B cell (primary cell): ENCODE measurements at regions not wholly inside any gene's neighbourhood (a gene's known extent, or its start where the extent isn't known, plus 50 kb on each side); places are given as distances from the start of the nearest gene placed in this dataset.

Experiments
- ATAC-seq: fragments of 200-7000 bp; cut with Tn5 transposase; one replicate; pipeline ENCODE4 v1.10.0; 2021; ENCODE audit warnings: low read depth, mild to moderate bottlenecking, moderate number of reproducible peaks, moderate library complexity
- CTCF ChIA-PET: fragments of 350-600 bp; sonication (Branson Sonifier 250); formaldehyde crosslinking; loops from one replicate; lab custom pipeline; 2021; ENCODE audit warnings: antibody characterized with exemption, inconsistent platforms; lab: Charles Lee
- POLR2A ChIA-PET: fragments of 350-600 bp; sonication (Branson Sonifier 250); formaldehyde crosslinking; loops from one replicate; lab custom pipeline; 2021; ENCODE audit warnings: antibody characterized with exemption; lab: Charles Lee
- DNase-seq: peaks from one replicate; pipeline ENCODE4 v3.0.0; 2013
- H2AFZ ChIP-seq: 2 replicates; pipeline ENCODE4 v1.6.1; 2012; ENCODE audit warnings: mild to moderate bottlenecking, low read depth, low read length; ENCODE audit not compliant: insufficient read depth, poor library complexity, severe bottlenecking
- H3K27ac ChIP-seq, 2 donors: 1 replicate in 1 of 2; 2 replicates in 1 of 2; pipeline ENCODE4 v1.5.1; 2012 to 2013; ENCODE audit warnings: low read length in 2 of 2, mild to moderate bottlenecking in 2 of 2, moderate library complexity in 1 of 2
- H3K27me3 ChIP-seq, 4 experiments: fragments of 200-600 bp in 1 of 4; sonication (generic) in 1 of 4; replicated peaks in 1 of 4; 1 replicate in 2 of 4; 2 replicates in 2 of 4; pipeline versions ENCODE4 v1.6.1 to v1.7.0; 2013 to 2016; ENCODE audit warnings: low read length in 3 of 4, mild to moderate bottlenecking in 2 of 4, mixed read lengths in 1 of 4, moderate library complexity in 1 of 4; ENCODE audit not compliant: insufficient read depth in 4 of 4, control insufficient read depth in 3 of 4; ENCODE audit errors: control extremely low read depth in 1 of 4
- H3K36me3 ChIP-seq, 2 experiments: replicated peaks in 1 of 2; 1 replicate in 1 of 2; 2 replicates in 1 of 2; pipeline versions ENCODE4 v1.6.1 to v1.7.1; 2013; ENCODE audit warnings: low read length in 1 of 2; ENCODE audit not compliant: insufficient read depth in 2 of 2, control insufficient read depth in 1 of 2; ENCODE audit errors: control extremely low read depth in 1 of 2, extremely low read depth in 1 of 2
- H3K4me1 ChIP-seq, 2 donors: fragments of 200-600 bp in 1 of 2; sonication (generic) in 1 of 2; 1 replicate in 1 of 2; 2 replicates in 1 of 2; pipeline versions ENCODE4 v1.5.1 to v1.6.1; 2013 to 2017; ENCODE audit warnings: low read length in 2 of 2; ENCODE audit not compliant: control insufficient read depth in 2 of 2, insufficient read depth in 2 of 2
- H3K4me2 ChIP-seq: replicated peaks from 2 replicates; pipeline ENCODE3; 2012; ENCODE audit warnings: mild to moderate bottlenecking, low read depth, low read length; ENCODE audit not compliant: poor library complexity, severe bottlenecking
- H3K4me3 ChIP-seq, 5 experiments: fragments of 200-600 bp in 1 of 5; sonication (generic) in 1 of 5; 1 replicate in 3 of 5; 2 replicates in 2 of 5; pipeline versions ENCODE4 v1.5.1 to v1.7.0; 2011 to 2016; ENCODE audit warnings: low read length in 4 of 5, mild to moderate bottlenecking in 4 of 5, low read depth in 2 of 5, control low read depth in 1 of 5, moderate library complexity in 1 of 5; ENCODE audit not compliant: insufficient read depth in 1 of 5; ENCODE audit errors: control extremely low read depth in 1 of 5, extremely low read depth in 1 of 5
- H3K79me2 ChIP-seq: fragments of 200-600 bp; sonication (generic); one replicate; pipeline ENCODE4 v1.6.0; 2016; ENCODE audit warnings: low read length; ENCODE audit not compliant: control insufficient read depth, insufficient read depth
- H3K9ac ChIP-seq: fragments of 200-600 bp; sonication (generic); 2 replicates; pipeline ENCODE4 v1.6.1; 2017; ENCODE audit warnings: mild to moderate bottlenecking, low read length, moderate library complexity
- H3K9me3 ChIP-seq, 3 donors: one replicate each; pipeline versions ENCODE4 v1.6.1 to v1.7.1; 2013; ENCODE audit warnings: low read length in 2 of 3; ENCODE audit not compliant: control insufficient read depth in 2 of 3, insufficient read depth in 1 of 3; ENCODE audit errors: control extremely low read depth in 1 of 3
- H4K20me1 ChIP-seq: 2 replicates; pipeline ENCODE4 v1.6.0; 2012; ENCODE audit warnings: mild to moderate bottlenecking, low read length; ENCODE audit not compliant: insufficient read depth, control insufficient read depth, poor library complexity, severe bottlenecking
- H3K27ac Mint-ChIP-seq: one replicate; pipeline ENCODE4 v1.8.0; 2021; ENCODE audit warnings: mixed read lengths
- H3K27me3 Mint-ChIP-seq: one replicate; pipeline ENCODE4 v1.8.0; 2021; ENCODE audit warnings: mixed read lengths
- H3K4me1 Mint-ChIP-seq: one replicate; pipeline ENCODE4 v1.8.0; 2021; ENCODE audit warnings: mixed read lengths
- H3K4me3 Mint-ChIP-seq: one replicate; pipeline ENCODE4 v1.8.0; 2021; ENCODE audit warnings: mixed read lengths
- H3K9me3 Mint-ChIP-seq: one replicate; pipeline ENCODE4 v1.8.0; 2022; ENCODE audit warnings: mixed read lengths; ENCODE audit not compliant: insufficient read depth
- EZH2 ChIP-seq: IDR thresholded peaks from 2 replicates; pipeline ENCODE4 v1.6.1; 2012; ENCODE audit warnings: borderline replicate concordance, low read depth, mild to moderate bottlenecking, moderate library complexity, low read length; ENCODE audit not compliant: insufficient read depth, poor library complexity, severe bottlenecking
- WGBS: methylation state at CpG from one replicate; pipeline ENCODE4 v1.1.5; 2013; ENCODE audit warnings: missing lambda C conversion rate; ENCODE audit not compliant: insufficient coverage; 5-methylcytosine and 5-hydroxymethylcytosine counted together
- intact Hi-C: fragments of 100-400 bp; cut with micrococcal nuclease; formaldehyde crosslinking; loops from one replicate; pipeline ENCODE4 v1.10.0; 2022
- TF ChIP-seq, protein P1 (sequence below): fragments of 200-600 bp; IDR thresholded peaks from one replicate; pipeline ENCODE4 v1.8.0; 2022; ENCODE audit warnings: antibody characterized with exemption, mild to moderate bottlenecking

DNA sequence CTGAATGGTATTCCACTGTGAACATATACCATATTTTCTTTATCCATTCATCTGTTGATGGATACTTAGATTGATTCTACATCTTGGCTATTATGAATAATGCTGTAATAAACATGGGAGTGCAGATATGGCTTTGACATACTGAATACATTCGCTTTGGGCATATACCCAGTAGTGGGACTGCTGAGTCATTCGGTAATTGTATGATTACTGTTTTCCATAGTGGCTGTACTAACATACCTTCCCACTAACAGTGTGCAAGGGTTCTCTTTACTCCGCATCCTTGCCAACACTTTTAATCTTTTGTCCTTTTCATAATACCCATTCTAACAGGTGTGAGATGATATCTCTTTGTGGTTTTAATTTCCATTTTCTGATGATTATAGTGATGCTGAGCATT, 98.2 kb upstream of the ESR1 start:
- Histone ChIP-seq H3K4me3 (no peak overlapping the region), H2AFZ (no peak overlapping the region), H3K27me3 (no peaks in the 10 kb centered on the region), H3K9me3 (no peaks in the 10 kb centered on the region), H3K27ac (no peak overlapping the region), H3K4me1 (no peaks in the 10 kb centered on the region), H3K79me2 (no peaks in the 10 kb centered on the region), H4K20me1 (no peaks in the 10 kb centered on the region), H3K36me3 (no peaks in the 10 kb centered on the region), H3K4me2 (no peak overlapping the region), H3K9ac (no peak overlapping the region)
- Mint-ChIP-seq H3K27me3 (no peaks in the 10 kb centered on the region), H3K27ac (no peak overlapping the region), H3K4me1 (no peaks in the 10 kb centered on the region), H3K9me3 (peaks cover 8% of the 10 kb centered on the region), H3K4me3 (no peak overlapping the region)
- ChIA-PET CTCF (no interaction called here), POLR2A (no interaction called here)
- ATAC-seq, result no peak
- DNase-seq, result no peak
- intact Hi-C loops, result no loop called here
- no peak for TF ChIP-seq EZH2
- TF ChIP-seq, protein P1, sequence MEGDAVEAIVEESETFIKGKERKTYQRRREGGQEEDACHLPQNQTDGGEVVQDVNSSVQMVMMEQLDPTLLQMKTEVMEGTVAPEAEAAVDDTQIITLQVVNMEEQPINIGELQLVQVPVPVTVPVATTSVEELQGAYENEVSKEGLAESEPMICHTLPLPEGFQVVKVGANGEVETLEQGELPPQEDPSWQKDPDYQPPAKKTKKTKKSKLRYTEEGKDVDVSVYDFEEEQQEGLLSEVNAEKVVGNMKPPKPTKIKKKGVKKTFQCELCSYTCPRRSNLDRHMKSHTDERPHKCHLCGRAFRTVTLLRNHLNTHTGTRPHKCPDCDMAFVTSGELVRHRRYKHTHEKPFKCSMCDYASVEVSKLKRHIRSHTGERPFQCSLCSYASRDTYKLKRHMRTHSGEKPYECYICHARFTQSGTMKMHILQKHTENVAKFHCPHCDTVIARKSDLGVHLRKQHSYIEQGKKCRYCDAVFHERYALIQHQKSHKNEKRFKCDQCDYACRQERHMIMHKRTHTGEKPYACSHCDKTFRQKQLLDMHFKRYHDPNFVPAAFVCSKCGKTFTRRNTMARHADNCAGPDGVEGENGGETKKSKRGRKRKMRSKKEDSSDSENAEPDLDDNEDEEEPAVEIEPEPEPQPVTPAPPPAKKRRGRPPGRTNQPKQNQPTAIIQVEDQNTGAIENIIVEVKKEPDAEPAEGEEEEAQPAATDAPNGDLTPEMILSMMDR, result no peak
- no CpG with 5 or more reads among the region's 3 CpGs for WGBS

DNA sequence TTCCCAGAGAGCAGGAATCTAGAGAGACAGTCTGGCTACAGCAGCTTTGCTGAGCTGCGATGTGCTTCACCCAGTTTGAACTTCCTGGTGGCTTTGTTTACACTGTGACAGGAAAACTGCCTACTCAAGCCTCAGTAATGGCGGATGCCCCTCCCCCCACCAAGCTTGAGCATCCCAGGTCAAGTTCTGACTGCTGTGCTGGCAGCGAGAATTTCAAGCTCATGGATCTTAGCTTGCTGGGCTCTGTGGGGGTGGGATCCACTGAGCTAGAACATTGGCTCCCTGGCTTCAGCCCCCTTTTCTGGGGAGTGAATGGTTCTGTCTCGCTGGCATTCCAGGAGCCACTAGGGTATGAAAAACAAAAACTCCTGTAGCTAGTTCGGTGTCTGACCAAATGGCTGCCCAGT, 91.0 kb upstream of the ESR1 start:
- TF ChIP-seq, protein P1, result no peak
- no peak for TF ChIP-seq EZH2
- Histone ChIP-seq H3K36me3 (no peaks in the 10 kb centered on the region), H3K27me3 (no peaks in the 10 kb centered on the region), H3K4me3 (no peak overlapping the region), H3K9ac (no peak overlapping the region), H2AFZ (no peak overlapping the region), H3K4me2 (no peak overlapping the region), H3K9me3 (peaks cover 0 to 4% (median 0%) of the 10 kb centered on the region in 3 donors), H3K79me2 (no peaks in the 10 kb centered on the region), H3K4me1 (peaks cover 0 to 7% of the 10 kb centered on the region in 2 donors), H3K27ac (no peak overlapping the region), H4K20me1 (no peaks in the 10 kb centered on the region)
- DNase-seq (no peak), ATAC-seq (no peak)
- no peak overlapping the region for H3K4me3 Mint-ChIP-seq
- H3K9me3 Mint-ChIP-seq, result peaks cover 11% of the 10 kb centered on the region
- POLR2A ChIA-PET, result no interaction called here
- no peaks in the 10 kb centered on the region for H3K27me3 Mint-ChIP-seq
- CTCF ChIA-PET, result interaction anchor here (1.6 kb wide), 1 partner anchor 48 kb away, joined by 7 read pairs; no protein-coding TSS in a partner anchor
- H3K4me1 Mint-ChIP-seq, result peaks cover 5% of the 10 kb centered on the region
- intact Hi-C loops, result no loop called here
- WGBS, result 83% methylated on average over 5 of the region's 5 CpGs
- no peak overlapping the region for H3K27ac Mint-ChIP-seq
